ENCODE measurements at regions not wholly inside any gene's neighbourhood (a gene's known extent, or its start where the extent isn't known, plus 50 kb on each side); places are given as distances from the start of the nearest gene placed in this dataset.

GRCh38 chr14:61864329-61864898, 102.2 kb downstream of the SNAPC1 start:
- Histone ChIP-seq H3K27ac (ENCODE audit: low read depth in 1 of 2, low read length in 2 of 2) (no peak overlapping the region), H3K36me3 (ENCODE audit: control insufficient read depth in 4 of 4, insufficient read depth in 3 of 4, low read depth in 1 of 4, low read length in 3 of 4) (no peaks in the 10 kb centered on the region), H3K4me3 (ENCODE audit: low read depth in 1 of 3, low read length in 3 of 3) (no peak overlapping the region), H3K9me3 (ENCODE audit: control insufficient read depth in 4 of 4, low read length in 3 of 4) (no peaks in the 10 kb centered on the region), H3K27me3 (ENCODE audit: control insufficient read depth in 4 of 4, insufficient read depth in 4 of 4, low read length in 3 of 4) (no peaks in the 10 kb centered on the region), H3K4me1 (ENCODE audit: control insufficient read depth in 4 of 4, insufficient read depth in 4 of 4, low read length in 3 of 4) (no peaks in the 10 kb centered on the region), H3K9ac (ENCODE audit: low read depth in 1 of 2, low read length in 2 of 2) (no peak overlapping the region)
- no peak for DNase-seq (ENCODE audit: low spot score)
- 91% methylated on average over 43 of the region's 43 CpGs for WGBS
- TF ChIP-seq REST (IDR thresholded peaks at IDR 0.05), result no peak
- TF ChIP-seq YY1 (IDR thresholded peaks at IDR 0.05), result no peak
- no peak for TF ChIP-seq CTCF (IDR thresholded peaks at IDR 0.05; ENCODE audit: low read depth, low read length, missing input control)
- TF ChIP-seq FOXA2 (IDR thresholded peaks at IDR 0.05), result no peak
- no peak for TF ChIP-seq EGR1 (IDR thresholded peaks at IDR 0.05; ENCODE audit: low read depth in 2 of 2)

GRCh38 chr14:61866932-61867920, 105.0 kb downstream of the SNAPC1 start:
- DNase-seq (ENCODE audit: low spot score), result no peak
- no peak overlapping the region for H3K27ac ChIP-seq (ENCODE audit: low read depth in 1 of 2, low read length in 2 of 2)
- 67% methylated on average over 6 of the region's 6 CpGs for WGBS
- peaks cover 0 to 4% (median 0%) of the 10 kb centered on the region in 4 donors for H3K9me3 ChIP-seq (ENCODE audit: control insufficient read depth in 4 of 4, low read length in 3 of 4)
- no peak for TF ChIP-seq NR2F2 (IDR thresholded peaks at IDR 0.05)
- TF ChIP-seq FOXA2 (IDR thresholded peaks at IDR 0.05), result no peak
- TF ChIP-seq ATF3 (IDR thresholded peaks at IDR 0.05), result no peak
- no peak for TF ChIP-seq REST (IDR thresholded peaks at IDR 0.05)
- TF ChIP-seq GABPA (IDR thresholded peaks at IDR 0.05 in 1 of 2, conservative IDR thresholded peaks at IDR 0.05 in 1 of 2), result no peak
- TF ChIP-seq TAF1 (conservative IDR thresholded peaks at IDR 0.05), result no peak
- no peak for TF ChIP-seq CTCF (IDR thresholded peaks at IDR 0.05; ENCODE audit: low read depth, low read length, missing input control)
- no peak for TF ChIP-seq FOXA1 (IDR thresholded peaks at IDR 0.05)
- no peak for TF ChIP-seq RAD21 (IDR thresholded peaks at IDR 0.05)
- TF ChIP-seq HNF4A (conservative IDR thresholded peaks at IDR 0.05), result no peak
- no peak for TF ChIP-seq JUND (IDR thresholded peaks at IDR 0.05)
- no peak for TF ChIP-seq SP1 (IDR thresholded peaks at IDR 0.05)
- no peak for TF ChIP-seq EGR1 (IDR thresholded peaks at IDR 0.05; ENCODE audit: low read depth in 2 of 2)
- no peak for TF ChIP-seq MAX (IDR thresholded peaks at IDR 0.05)
- TF ChIP-seq YY1 (IDR thresholded peaks at IDR 0.05), result no peak
- no peak for TF ChIP-seq RXRA (IDR thresholded peaks at IDR 0.05)
- no peaks in the 10 kb centered on the region for H3K4me1 ChIP-seq (ENCODE audit: control insufficient read depth in 4 of 4, insufficient read depth in 4 of 4, low read length in 3 of 4)
- H3K27me3 ChIP-seq (ENCODE audit: control insufficient read depth in 4 of 4, insufficient read depth in 4 of 4, low read length in 3 of 4), result no peaks in the 10 kb centered on the region
- no peaks in the 10 kb centered on the region for H3K36me3 ChIP-seq (ENCODE audit: control insufficient read depth in 4 of 4, insufficient read depth in 3 of 4, low read depth in 1 of 4, low read length in 3 of 4)
- no peak overlapping the region for H3K9ac ChIP-seq (ENCODE audit: low read depth in 1 of 2, low read length in 2 of 2)
- H3K4me3 ChIP-seq (ENCODE audit: low read depth in 1 of 3, low read length in 3 of 3), result no peak overlapping the region
